ENCODE measurements at regions not wholly inside any gene's neighbourhood (a gene's known extent, or its start where the extent isn't known, plus 50 kb on each side); places are given as distances from the start of the nearest gene placed in this dataset.
"Not testable (repeated sequence)": the region's sequence is repeated elsewhere in the genome, so short reads cannot be mapped to it uniquely, and the experiment has no call there.

GRCh38 chr11:97060184-97060583 lies 670.4 kb downstream of the JRKL start:
- Mint-ChIP-seq H3K4me1 (no peaks in the 10 kb centered on the region), H3K9me3 (peaks cover 15% of the 10 kb centered on the region), H3K36me3 (no peaks in the 10 kb centered on the region), H3K4me3 (no peak overlapping the region), H3K27ac (no peak overlapping the region)
- DNase-seq (ENCODE audit: low spot score in 2 of 2) (no peak), ATAC-seq (peak; percentile 24)

- no peaks in the 10 kb centered on the region for H3K36me3 Mint-ChIP-seq
- DNase-seq (ENCODE audit: low spot score in 2 of 2) (no peak), ATAC-seq (no peak)
- peaks cover 19% of the 10 kb centered on the region for H3K9me3 Mint-ChIP-seq
- no peak overlapping the region for H3K27ac Mint-ChIP-seq
- H3K4me1 Mint-ChIP-seq, result no peaks in the 10 kb centered on the region
- H3K4me3 Mint-ChIP-seq, result no peak overlapping the region
Observed at GRCh38 chr11:97069160-97069559, 679.3 kb downstream of the JRKL start.

GRCh38 chr11:97072420-97072819 lies 682.6 kb downstream of the JRKL start:
- Mint-ChIP-seq H3K4me1 (no peaks in the 10 kb centered on the region), H3K4me3 (no peak overlapping the region), H3K9me3 (peaks cover 14% of the 10 kb centered on the region), H3K36me3 (no peaks in the 10 kb centered on the region), H3K27ac (no peak overlapping the region)
- DNase-seq (ENCODE audit: low spot score in 2 of 2) (no peak), ATAC-seq (no peak)

GRCh38 chr11:97076666-97077065 lies 686.9 kb downstream of the JRKL start:
- H3K4me3 Mint-ChIP-seq, ATAC-seq: not testable (repeated sequence)

GRCh38 chr11:97078443-97078842 lies 688.6 kb downstream of the JRKL start:
- Mint-ChIP-seq H3K36me3 (no peaks in the 10 kb centered on the region), H3K4me1 (no peaks in the 10 kb centered on the region), H3K27ac (no peak overlapping the region), H3K9me3 (peaks cover 7% of the 10 kb centered on the region), H3K4me3 (no peak overlapping the region)
- DNase-seq (ENCODE audit: low spot score in 2 of 2) (no peak), ATAC-seq (no peak)

More at GRCh38 chr11:97076666-97077065, 686.9 kb downstream of the JRKL start:
- not testable (repeated sequence) for H3K36me3 Mint-ChIP-seq; H3K4me1 Mint-ChIP-seq; H3K27ac Mint-ChIP-seq; DNase-seq (ENCODE audit: low spot score in 2 of 2)
- peaks cover 16% of the 10 kb centered on the region for H3K9me3 Mint-ChIP-seq

- no peak overlapping the region for H3K27ac Mint-ChIP-seq
- DNase-seq (ENCODE audit: low spot score in 2 of 2) (no peak), ATAC-seq (no peak)
- H3K4me3 Mint-ChIP-seq, result no peak overlapping the region
- H3K4me1 Mint-ChIP-seq, result no peaks in the 10 kb centered on the region
- no peaks in the 10 kb centered on the region for H3K36me3 Mint-ChIP-seq
- H3K9me3 Mint-ChIP-seq, result peaks cover 7% of the 10 kb centered on the region
Observed at GRCh38 chr11:97079244-97079643, 689.4 kb downstream of the JRKL start.

GRCh38 chr11:97087419-97087818 lies 697.6 kb downstream of the JRKL start:
- Mint-ChIP-seq H3K27ac (no peak overlapping the region), H3K36me3 (no peaks in the 10 kb centered on the region), H3K9me3 (peaks cover 23% of the 10 kb centered on the region), H3K4me1 (no peaks in the 10 kb centered on the region), H3K4me3 (no peak overlapping the region)
- DNase-seq (ENCODE audit: low spot score in 2 of 2), result no peak
- no peak for ATAC-seq

GRCh38 chr11:97092823-97093222 lies 703.0 kb downstream of the JRKL start:
- H3K36me3 Mint-ChIP-seq, result no peaks in the 10 kb centered on the region
- DNase-seq (ENCODE audit: low spot score in 2 of 2) (no peak), ATAC-seq (no peak)
- H3K4me1 Mint-ChIP-seq, result no peaks in the 10 kb centered on the region
- H3K9me3 Mint-ChIP-seq, result peaks cover 17% of the 10 kb centered on the region
- no peak overlapping the region for H3K4me3 Mint-ChIP-seq
- no peak overlapping the region for H3K27ac Mint-ChIP-seq

GRCh38 chr11:97102180-97102579 lies 712.4 kb downstream of the JRKL start:
- not testable (repeated sequence) for H3K27ac Mint-ChIP-seq; H3K4me3 Mint-ChIP-seq; H3K36me3 Mint-ChIP-seq; DNase-seq (ENCODE audit: low spot score in 2 of 2); H3K4me1 Mint-ChIP-seq; ATAC-seq
- H3K9me3 Mint-ChIP-seq, result peaks cover 18% of the 10 kb centered on the region

- ATAC-seq (no peak), DNase-seq (ENCODE audit: low spot score in 2 of 2) (no peak)
- no peaks in the 10 kb centered on the region for H3K4me1 Mint-ChIP-seq
- no peaks in the 10 kb centered on the region for H3K36me3 Mint-ChIP-seq
- peaks cover 7% of the 10 kb centered on the region for H3K9me3 Mint-ChIP-seq
- no peak overlapping the region for H3K4me3 Mint-ChIP-seq
- H3K27ac Mint-ChIP-seq, result no peak overlapping the region
Observed at GRCh38 chr11:97107604-97108003, 717.8 kb downstream of the JRKL start.

- ATAC-seq, result no peak
- Mint-ChIP-seq H3K4me3 (no peak overlapping the region), H3K27ac (no peak overlapping the region), H3K9me3 (peaks cover 4% of the 10 kb centered on the region), H3K4me1 (no peaks in the 10 kb centered on the region), H3K36me3 (no peaks in the 10 kb centered on the region)
- DNase-seq (ENCODE audit: low spot score in 2 of 2), result no peak
Observed at GRCh38 chr11:97109078-97109477, 719.3 kb downstream of the JRKL start.

- H3K4me1 Mint-ChIP-seq, result no peaks in the 10 kb centered on the region
- no peaks in the 10 kb centered on the region for H3K36me3 Mint-ChIP-seq
- ATAC-seq, result no peak
- no peak overlapping the region for H3K4me3 Mint-ChIP-seq
- H3K9me3 Mint-ChIP-seq, result peaks cover 4% of the 10 kb centered on the region
- no peak overlapping the region for H3K27ac Mint-ChIP-seq
- DNase-seq (ENCODE audit: low spot score in 2 of 2), result no peak
Observed at GRCh38 chr11:97110376-97110775, 720.6 kb downstream of the JRKL start.

GRCh38 chr11:97111559-97111958 lies 721.7 kb downstream of the JRKL start:
- Mint-ChIP-seq H3K27ac (no peak overlapping the region), H3K9me3 (peaks cover 4% of the 10 kb centered on the region), H3K4me1 (no peaks in the 10 kb centered on the region), H3K4me3 (no peak overlapping the region), H3K36me3 (no peaks in the 10 kb centered on the region)
- DNase-seq (ENCODE audit: low spot score in 2 of 2) (no peak), ATAC-seq (no peak)

- Mint-ChIP-seq H3K36me3 (no peaks in the 10 kb centered on the region), H3K4me3 (no peak overlapping the region), H3K4me1 (no peaks in the 10 kb centered on the region), H3K27ac (no peak overlapping the region), H3K9me3 (no peaks in the 10 kb centered on the region)
- no peak for ATAC-seq
- no peak for DNase-seq (ENCODE audit: low spot score in 2 of 2)
Observed at GRCh38 chr11:97118614-97119200, 728.9 kb downstream of the JRKL start.

GRCh38 chr11:97123237-97123636 lies 733.4 kb downstream of the JRKL start:
- H3K4me3 Mint-ChIP-seq, result no peak overlapping the region
- no peak overlapping the region for H3K27ac Mint-ChIP-seq
- no peaks in the 10 kb centered on the region for H3K4me1 Mint-ChIP-seq
- H3K36me3 Mint-ChIP-seq, result no peaks in the 10 kb centered on the region
- ATAC-seq, result no peak
- DNase-seq (ENCODE audit: low spot score in 2 of 2), result no peak
- peaks cover 12% of the 10 kb centered on the region for H3K9me3 Mint-ChIP-seq

- Mint-ChIP-seq H3K9me3 (peaks cover 16% of the 10 kb centered on the region), H3K4me3 (no peak overlapping the region), H3K27ac (no peak overlapping the region), H3K36me3 (no peaks in the 10 kb centered on the region), H3K4me1 (no peaks in the 10 kb centered on the region)
- ATAC-seq (no peak), DNase-seq (ENCODE audit: low spot score in 2 of 2) (no peak)
Observed at GRCh38 chr11:97136067-97136466, 746.3 kb downstream of the JRKL start.

Data from stimulated activated effector memory CD8-positive, alpha-beta T cell treated with anti-CD3 and anti-CD28 coated beads, Interleukin-12 subunit alpha, Interleukin-12 subunit beta, amount 100 ng/mL, for 72 hours (primary cell).